Skin of body (tissue), 1 donor: ENCODE measurements at regions not wholly inside any gene's neighbourhood (a gene's known extent, or its start where the extent isn't known, plus 50 kb on each side); places are given as distances from the start of the nearest gene placed in this dataset.
A peak's percentile ranks its signal among the peaks of the same experiment; 100 is the strongest.

Experiments used
- DNase-seq: peaks from one replicate; lab custom pipeline; 2025; lab: John Stamatoyannopoulos, UW

- no peak for DNase-seq
Measured at GRCh38 chr20:40806929-40807820, 118.1 kb upstream of the MAFB start.

DNA sequence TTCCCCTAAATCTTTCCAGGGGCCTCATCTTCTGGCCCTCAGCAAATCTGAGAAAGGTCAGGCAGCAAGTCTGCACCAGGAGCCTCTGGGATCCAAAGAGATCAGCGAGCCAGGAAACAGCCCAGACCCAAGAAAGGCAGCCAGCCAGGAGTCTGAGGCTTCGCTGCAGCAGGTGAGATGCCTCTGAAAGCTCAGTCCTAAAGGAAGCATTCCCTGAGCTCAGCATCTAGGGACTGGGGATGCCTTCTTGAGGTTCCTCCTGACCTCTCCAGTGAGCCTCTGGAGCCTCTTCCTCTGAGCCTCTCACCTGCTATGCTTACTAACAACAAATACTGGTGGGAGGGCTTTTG, 118.8 kb upstream of the MAFB start:
- no peak for DNase-seq

DNA sequence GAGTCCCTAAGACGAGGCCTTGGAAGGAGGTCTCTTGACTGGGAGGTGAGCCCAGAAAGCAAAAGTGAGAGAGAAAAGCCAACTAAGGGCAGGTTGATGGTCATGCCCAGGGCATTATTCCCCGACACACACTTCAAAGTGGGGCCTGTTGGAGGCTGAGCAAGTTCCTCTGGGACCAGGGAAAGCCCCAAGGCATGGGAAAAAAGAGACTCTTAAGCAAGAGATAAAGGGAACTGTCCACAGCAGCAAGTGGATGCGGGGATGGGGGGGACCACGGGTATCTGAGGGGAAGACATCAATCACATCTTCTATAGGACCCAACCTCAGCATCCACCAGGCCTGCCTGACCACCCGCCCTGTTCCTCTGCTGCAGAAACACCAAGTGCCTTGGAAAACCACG, 119.9 kb upstream of the MAFB start:
- DNase-seq = no peak

GRCh38 chr20:40809361-40809760, 120.3 kb upstream of the MAFB start:
- no peak for DNase-seq

GRCh38 chr20:40810332-40811000, 121.4 kb upstream of the MAFB start:
- no peak for DNase-seq

GRCh38 chr20:40811004-40811403, 122.0 kb upstream of the MAFB start:
- DNase-seq = no peak

DNA sequence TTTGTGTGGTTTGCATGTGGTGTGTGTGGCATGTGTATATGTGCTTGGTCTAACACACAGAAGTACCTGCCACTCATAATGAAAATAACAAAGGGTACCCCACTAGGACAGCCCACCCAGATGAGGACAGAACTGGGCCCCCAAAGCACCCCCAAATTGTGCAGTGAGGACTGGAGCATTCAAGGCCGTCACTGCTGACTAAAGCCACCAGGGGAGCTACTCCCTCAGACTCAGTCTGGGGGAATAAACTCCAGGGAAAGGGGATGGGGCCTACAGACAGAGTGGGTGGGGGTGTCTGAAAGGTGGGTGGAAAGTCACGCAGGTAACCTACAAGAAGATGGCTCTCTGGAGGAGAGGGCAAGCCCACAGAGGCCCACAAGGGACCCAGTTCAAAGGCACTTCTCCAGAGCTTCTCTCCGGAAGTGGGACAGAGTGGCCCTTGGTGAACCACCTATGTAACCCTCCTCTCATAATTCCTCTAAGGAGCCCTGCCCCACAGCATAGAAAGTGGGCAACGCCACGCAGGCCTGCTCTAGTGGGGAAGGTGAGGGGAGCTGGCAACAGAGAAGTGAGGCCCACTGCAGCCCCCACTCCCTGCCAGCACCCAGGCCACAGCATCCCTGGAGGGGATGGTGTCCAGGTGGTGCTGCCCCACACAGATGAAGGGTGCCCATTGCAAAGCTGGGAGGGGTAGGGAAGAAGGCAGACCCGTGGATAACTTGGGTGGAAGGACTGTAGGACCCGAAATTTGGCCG, 122.8 kb upstream of the MAFB start:
- DNase-seq = no peak

- no peak for DNase-seq
Measured at GRCh38 chr20:40812415-40812925, 123.4 kb upstream of the MAFB start.

GRCh38 chr20:40813029-40813431, 124.0 kb upstream of the MAFB start:
- DNase-seq = no peak

- peak; percentile 11 for DNase-seq
Measured at GRCh38 chr20:40813708-40814630, 124.9 kb upstream of the MAFB start.

DNA sequence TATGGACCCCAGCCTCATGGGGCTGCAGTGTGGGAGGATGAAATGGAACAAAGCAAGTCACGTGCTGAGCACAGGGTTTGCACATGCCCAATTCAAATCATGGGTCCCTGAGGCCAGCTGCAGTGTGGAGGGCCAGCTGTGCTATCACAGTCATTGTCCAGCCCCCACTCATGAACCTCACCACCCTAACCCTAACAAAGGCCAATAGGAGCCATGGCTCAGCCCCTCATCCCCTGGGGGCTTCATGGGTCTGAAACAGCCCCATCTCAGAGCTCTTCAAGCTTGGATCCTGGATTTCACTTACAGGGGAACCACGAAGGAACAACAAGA, 125.6 kb upstream of the MAFB start:
- no peak for DNase-seq

DNA sequence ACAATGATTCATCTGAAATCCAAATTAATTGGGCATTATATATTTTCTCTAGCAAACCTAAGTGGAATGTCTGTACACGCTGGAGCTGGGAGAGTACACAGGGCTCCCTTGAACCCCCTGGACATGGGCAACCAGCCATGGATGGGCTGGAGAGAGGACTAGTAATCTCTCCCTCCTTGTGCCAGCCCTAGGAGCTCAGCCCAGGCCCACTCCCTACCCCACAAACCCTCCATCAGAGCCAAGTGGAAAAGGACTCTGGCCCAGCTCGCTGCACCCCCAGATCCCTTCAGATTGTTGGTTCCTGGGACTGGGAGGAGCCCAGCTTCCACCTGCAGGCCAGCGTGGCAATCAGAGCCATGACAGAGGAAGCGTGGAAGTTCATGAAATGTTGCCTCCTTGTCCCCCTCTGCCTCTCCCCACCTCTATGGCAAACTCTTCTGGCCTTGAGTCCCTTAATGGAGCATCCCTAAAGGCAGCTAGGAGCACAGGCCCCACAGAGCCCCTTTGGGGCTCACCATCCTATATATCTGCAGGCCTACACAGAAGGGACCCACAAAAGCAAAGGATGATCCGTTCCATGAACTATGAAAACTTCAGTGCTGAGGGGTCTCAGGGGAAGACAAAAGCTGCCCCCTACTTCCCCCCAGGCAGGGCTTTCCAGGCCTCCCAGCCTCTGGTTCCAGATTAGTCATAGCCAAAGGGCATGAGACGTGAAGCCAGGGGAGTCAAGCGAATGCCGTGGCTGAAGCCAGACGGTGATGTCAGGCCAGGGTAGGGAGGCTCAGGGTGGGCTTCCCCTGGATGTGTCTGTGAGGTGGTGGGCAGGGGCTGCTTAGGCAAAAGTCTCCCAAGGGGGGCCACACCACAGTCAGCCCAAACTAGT, 126.4 kb upstream of the MAFB start:
- no peak for DNase-seq

DNA sequence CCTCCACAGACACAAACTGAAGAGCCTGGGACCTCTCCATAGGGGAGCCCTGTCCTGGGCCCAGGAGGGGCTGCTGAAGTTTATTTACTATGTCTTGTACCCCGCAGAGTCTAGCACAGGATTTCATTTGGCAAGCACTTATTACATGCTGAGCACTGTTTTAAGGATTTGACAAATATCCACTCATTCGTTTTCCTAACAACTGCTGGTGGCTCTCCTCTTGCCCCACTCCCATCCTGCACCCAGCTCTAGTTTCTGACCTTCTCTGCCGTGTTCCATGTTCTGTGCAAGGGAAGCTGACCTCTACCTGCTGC, 127.0 kb upstream of the MAFB start:
- no peak for DNase-seq

- no peak for DNase-seq
Measured at GRCh38 chr20:40821429-40821828, 132.4 kb upstream of the MAFB start.

- no peak for DNase-seq
Measured at GRCh38 chr20:40826699-40827098, 137.7 kb upstream of the MAFB start.

DNA sequence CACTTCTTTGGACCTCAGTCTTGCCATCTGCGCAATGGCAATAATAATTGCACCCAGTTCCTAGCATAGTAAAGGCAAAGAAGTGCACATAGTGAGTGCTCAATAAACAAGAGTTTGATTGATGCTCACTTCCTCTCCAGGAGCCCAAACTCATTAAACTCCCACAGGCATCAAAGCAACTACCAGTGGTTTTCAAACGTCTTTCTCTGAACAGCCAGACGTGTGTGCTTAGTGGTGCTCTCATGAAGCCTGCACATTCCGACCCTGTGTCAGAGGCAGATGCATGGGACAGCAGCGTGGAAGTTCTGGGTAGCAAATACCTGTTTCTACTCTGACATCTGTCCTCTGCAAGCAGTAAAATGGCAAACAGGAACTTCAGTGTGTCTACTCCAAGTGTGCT, 146.3 kb upstream of the MAFB start:
- DNase-seq = no peak

DNA sequence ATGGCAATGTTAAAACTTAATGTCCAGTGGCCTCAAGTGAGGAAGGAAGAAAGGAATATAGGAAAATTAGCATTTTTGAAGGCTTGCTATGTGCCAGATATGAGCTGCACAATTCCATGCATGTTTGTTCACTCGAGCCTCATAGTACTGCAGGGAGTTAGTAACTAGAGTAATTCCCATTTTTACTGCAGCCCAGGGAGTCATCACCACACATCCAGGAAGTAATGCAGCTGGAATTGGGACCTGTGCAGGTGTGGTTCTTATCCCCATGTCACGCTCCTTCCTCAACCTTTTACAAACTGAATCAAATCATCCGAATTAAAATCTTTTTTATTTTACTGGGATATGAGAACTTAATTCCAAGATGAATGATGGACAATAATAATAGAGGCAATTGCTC, 149.5 kb upstream of the MAFB start:
- DNase-seq = no peak

DNA sequence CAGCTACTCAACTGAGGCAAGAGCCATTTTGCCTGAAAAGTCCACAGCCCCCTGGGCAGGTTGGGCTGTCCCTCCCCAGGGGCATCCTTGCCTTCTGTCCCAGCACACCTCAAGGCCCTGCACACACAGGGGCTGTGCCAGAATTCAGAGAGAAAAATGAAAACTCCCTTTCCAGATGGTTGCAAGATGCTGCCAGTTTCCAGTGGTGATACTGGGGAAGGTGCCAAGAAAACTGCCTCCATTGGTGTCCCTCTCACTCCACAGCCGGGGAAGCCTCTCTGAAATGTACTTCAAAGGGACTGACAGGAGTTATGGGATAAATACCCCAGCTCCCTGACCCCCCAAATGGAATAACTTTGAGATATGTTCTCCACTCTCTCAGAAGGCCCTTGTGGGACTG, 154.2 kb upstream of the MAFB start:
- no peak for DNase-seq

DNA sequence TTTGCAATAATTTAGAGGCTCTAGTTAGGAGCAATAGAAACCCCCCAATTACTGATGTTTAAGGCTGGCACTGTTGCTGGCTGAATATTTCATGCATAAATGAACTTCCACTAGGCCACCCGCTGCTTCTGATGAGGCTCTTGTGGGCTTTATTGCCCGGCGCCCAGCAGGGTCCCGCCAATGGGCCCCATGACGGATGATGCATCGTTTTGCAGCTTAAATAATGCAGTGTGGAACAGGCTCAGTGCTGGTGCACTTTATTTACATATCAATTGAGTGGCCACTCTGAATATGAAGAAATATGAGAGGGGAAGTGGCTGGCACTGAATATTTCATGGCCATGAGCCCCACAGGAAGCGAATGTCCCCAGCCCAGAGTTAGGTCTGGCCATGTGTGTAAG, 155.3 kb upstream of the MAFB start:
- DNase-seq = no peak

DNA sequence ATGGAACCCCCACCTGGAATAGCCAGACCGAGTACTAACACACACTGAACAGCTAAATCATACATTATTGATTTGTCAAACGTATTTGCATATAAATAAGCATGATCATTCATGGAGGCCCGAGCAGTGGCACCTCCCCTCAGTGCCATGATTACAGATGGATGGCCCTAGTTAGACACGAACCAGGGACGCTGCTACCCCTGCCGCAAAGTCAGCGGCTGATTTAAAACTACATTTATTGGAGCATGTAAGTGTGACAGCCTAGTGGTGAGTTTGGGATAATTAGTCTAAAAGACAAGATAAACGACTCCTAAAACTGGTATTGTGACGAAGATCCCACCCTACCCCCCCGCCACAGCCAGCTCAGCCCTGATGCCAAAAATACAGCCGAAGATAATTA, 159.1 kb upstream of the MAFB start:
- no peak for DNase-seq
